ENCODE measurements at regions not wholly inside any gene's neighbourhood (a gene's known extent, or its start where the extent isn't known, plus 50 kb on each side); places are given as distances from the start of the nearest gene placed in this dataset.

GRCh38 chr14:43252866-43253265 is 1254.2 kb downstream of the FSCB start:
- Histone ChIP-seq H3K4me1 (ENCODE audit: control insufficient read depth, insufficient read depth, low read length) (no peaks in the 10 kb centered on the region), H3K27me3 (ENCODE audit: control insufficient read depth, insufficient read depth, low read length) (no peaks in the 10 kb centered on the region), H3K36me3 (ENCODE audit: control insufficient read depth, insufficient read depth, low read length) (no peaks in the 10 kb centered on the region), H3K27ac (ENCODE audit: low read length) (no peak overlapping the region), H3K4me3 (ENCODE audit: low read depth in 2 of 2, low read length in 2 of 2) (no peak overlapping the region), H3K9me3 (ENCODE audit: control insufficient read depth, insufficient read depth, low read depth, low read length) (no peaks in the 10 kb centered on the region)
- intact Hi-C loops (cut with micrococcal nuclease; ENCODE audit: unreplicated experiment): no loop called here
- ATAC-seq: no peak
- TF ChIP-seq TCF7L2 (IDR thresholded peaks at IDR 0.05; ENCODE audit: low read depth, low read length) (no peak), REST (IDR thresholded peaks at IDR 0.05; ENCODE audit: insufficient read depth in 1 of 2, low read depth in 2 of 2, low read length in 1 of 2) (no peak), SIN3A (IDR thresholded peaks at IDR 0.05; ENCODE audit: borderline replicate concordance, insufficient read depth, low read depth, low read length) (no peak), CTCF (IDR thresholded peaks at IDR 0.05) (no peak), POLR2AphosphoS5 (IDR thresholded peaks at IDR 0.05; ENCODE audit: low read depth, low read length) (no peak)
- BruUV-seq (replicated peaks): no TSS peak
- ChIA-PET POLR2A (no interaction called here), CTCF (no interaction called here)
- in situ Hi-C loops (cut with HindIII; ENCODE audit: low pct_unique_long_range_greater_than_20kb, low sequenced_read_pairs): no loop called here
- DNase-seq (ENCODE audit: low read depth, low spot score): no peak

- BruUV-seq (replicated peaks): no TSS peak
- TF ChIP-seq CTCF (IDR thresholded peaks at IDR 0.05): no peak
- no peak for TF ChIP-seq TCF7L2 (IDR thresholded peaks at IDR 0.05; ENCODE audit: low read depth, low read length)
- TF ChIP-seq SIN3A (IDR thresholded peaks at IDR 0.05; ENCODE audit: borderline replicate concordance, insufficient read depth, low read depth, low read length): no peak
- TF ChIP-seq REST (IDR thresholded peaks at IDR 0.05; ENCODE audit: insufficient read depth in 1 of 2, low read depth in 2 of 2, low read length in 1 of 2): no peak
- no peak for TF ChIP-seq POLR2AphosphoS5 (IDR thresholded peaks at IDR 0.05; ENCODE audit: low read depth, low read length)
- Histone ChIP-seq H3K4me1 (ENCODE audit: control insufficient read depth, insufficient read depth, low read length) (no peaks in the 10 kb centered on the region), H3K36me3 (ENCODE audit: control insufficient read depth, insufficient read depth, low read length) (no peaks in the 10 kb centered on the region), H3K9me3 (ENCODE audit: control insufficient read depth, insufficient read depth, low read depth, low read length) (no peaks in the 10 kb centered on the region), H3K27ac (ENCODE audit: low read length) (no peak overlapping the region), H3K27me3 (ENCODE audit: control insufficient read depth, insufficient read depth, low read length) (no peaks in the 10 kb centered on the region), H3K4me3 (ENCODE audit: low read depth in 2 of 2, low read length in 2 of 2) (no peak overlapping the region)
- ATAC-seq (no peak), DNase-seq (ENCODE audit: low read depth, low spot score) (no peak)
- POLR2A ChIA-PET: no interaction called here
- CTCF ChIA-PET: interaction anchor here (0.7 kb wide), 1 partner anchor 19 kb away, joined by 3 read pairs; no protein-coding TSS in a partner anchor
- intact Hi-C loops (cut with micrococcal nuclease; ENCODE audit: unreplicated experiment): no loop called here
- in situ Hi-C loops (cut with HindIII; ENCODE audit: low pct_unique_long_range_greater_than_20kb, low sequenced_read_pairs): no loop called here
Observed at GRCh38 chr14:43249591-43249990, 1257.5 kb downstream of the FSCB start.

All from Panc1 (cell line).